Suprapubic skin (tissue), 4 donors: ENCODE measurements at regions not wholly inside any gene's neighbourhood (a gene's known extent, or its start where the extent isn't known, plus 50 kb on each side); places are given as distances from the start of the nearest gene placed in this dataset.

Experiments
- CTCF ChIP-seq, 2 donors: fragments of 200-600 bp in 1 of 2; fragments of 450-650 bp in 1 of 2; sonication (generic) in 1 of 2; IDR thresholded peaks; one replicate each; pipeline ENCODE4 v1.5.1; 2016 to 2019; ENCODE audit warnings: antibody characterized with exemption in 2 of 2, mild to moderate bottlenecking in 1 of 2, moderate library complexity in 1 of 2
- POLR2A ChIP-seq, 2 donors: fragments of 450-650 bp; IDR thresholded peaks; one replicate each; pipeline ENCODE4 v1.6.1; 2017; ENCODE audit warnings: antibody characterized with exemption in 2 of 2, mild to moderate bottlenecking in 2 of 2, moderate library complexity in 2 of 2
- POLR2AphosphoS5 ChIP-seq, 3 donors: sonication (generic); formaldehyde crosslinking; IDR thresholded peaks; one replicate each; pipeline ENCODE4 v1.6.1; 2017; ENCODE audit warnings: antibody characterized with exemption in 3 of 3

- TF ChIP-seq POLR2A (IDR thresholded peaks at IDR 0.05) (no peak), CTCF (IDR thresholded peaks at IDR 0.05) (no peak), POLR2AphosphoS5 (IDR thresholded peaks at IDR 0.05) (no peak)
These were observed 238.8 kb upstream of the GCFC2 start for GRCh38 chr2:75949385-75950030.
